ENCODE measurements at regions not wholly inside any gene's neighbourhood (a gene's known extent, or its start where the extent isn't known, plus 50 kb on each side); places are given as distances from the start of the nearest gene placed in this dataset.

DNA sequence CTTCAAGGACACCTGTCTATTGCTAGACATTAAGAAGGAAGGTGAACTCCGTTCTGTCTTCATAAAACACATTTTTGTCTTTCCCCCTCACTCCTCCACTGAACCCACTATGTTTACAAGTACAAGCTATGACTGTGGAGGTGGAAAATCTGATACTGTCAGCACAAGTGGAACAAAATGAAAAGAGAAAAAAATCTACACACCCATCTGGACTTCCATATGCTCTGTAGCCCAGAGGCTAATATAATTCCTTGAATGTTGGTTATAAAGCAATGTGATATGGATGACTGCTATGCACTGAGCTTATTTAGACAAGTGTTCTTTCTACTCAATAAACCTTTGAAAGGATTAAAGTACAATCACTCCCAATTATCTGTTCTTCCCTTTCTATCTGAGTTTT, 713.5 kb downstream of the DIAPH3 start:
- no peak overlapping the region for H3K4me3 Mint-ChIP-seq
- TF ChIP-seq, protein P1, sequence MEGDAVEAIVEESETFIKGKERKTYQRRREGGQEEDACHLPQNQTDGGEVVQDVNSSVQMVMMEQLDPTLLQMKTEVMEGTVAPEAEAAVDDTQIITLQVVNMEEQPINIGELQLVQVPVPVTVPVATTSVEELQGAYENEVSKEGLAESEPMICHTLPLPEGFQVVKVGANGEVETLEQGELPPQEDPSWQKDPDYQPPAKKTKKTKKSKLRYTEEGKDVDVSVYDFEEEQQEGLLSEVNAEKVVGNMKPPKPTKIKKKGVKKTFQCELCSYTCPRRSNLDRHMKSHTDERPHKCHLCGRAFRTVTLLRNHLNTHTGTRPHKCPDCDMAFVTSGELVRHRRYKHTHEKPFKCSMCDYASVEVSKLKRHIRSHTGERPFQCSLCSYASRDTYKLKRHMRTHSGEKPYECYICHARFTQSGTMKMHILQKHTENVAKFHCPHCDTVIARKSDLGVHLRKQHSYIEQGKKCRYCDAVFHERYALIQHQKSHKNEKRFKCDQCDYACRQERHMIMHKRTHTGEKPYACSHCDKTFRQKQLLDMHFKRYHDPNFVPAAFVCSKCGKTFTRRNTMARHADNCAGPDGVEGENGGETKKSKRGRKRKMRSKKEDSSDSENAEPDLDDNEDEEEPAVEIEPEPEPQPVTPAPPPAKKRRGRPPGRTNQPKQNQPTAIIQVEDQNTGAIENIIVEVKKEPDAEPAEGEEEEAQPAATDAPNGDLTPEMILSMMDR (IDR thresholded peaks at IDR 0.05): no peak
- H3K27me3 Mint-ChIP-seq: peaks cover 7% of the 10 kb centered on the region
- DNase-seq (no peak), ATAC-seq (ENCODE audit: poor library complexity) (no peak)
- Histone ChIP-seq H3K36me3 (ENCODE audit: insufficient read depth, low read length) (no peaks in the 10 kb centered on the region), H3K9me3 (ENCODE audit: control insufficient read depth in 1 of 2, insufficient read depth in 1 of 2, low read length in 2 of 2) (no peaks in the 10 kb centered on the region), H3K27me3 (ENCODE audit: control insufficient read depth in 1 of 2, insufficient read depth in 2 of 2, low read length in 2 of 2) (no peaks in the 10 kb centered on the region), H3K4me1 (ENCODE audit: insufficient read depth, low read length) (no peaks in the 10 kb centered on the region), H3K27ac (ENCODE audit: low read depth in 1 of 2, low read length in 2 of 2) (no peak overlapping the region), H3K4me3 (ENCODE audit: low read length) (no peak overlapping the region)
- H3K9me3 Mint-ChIP-seq: no peaks in the 10 kb centered on the region
- CTCF ChIA-PET: no interaction called here
- intact Hi-C loops (cut with DNase I, micrococcal nuclease): no loop called here
- POLR2A ChIA-PET: no interaction called here
- H3K36me3 Mint-ChIP-seq (ENCODE audit: low read depth): no peaks in the 10 kb centered on the region
- no peak overlapping the region for H3K27ac Mint-ChIP-seq
- peaks cover 4% of the 10 kb centered on the region for H3K4me1 Mint-ChIP-seq (ENCODE audit: low read depth)

DNA sequence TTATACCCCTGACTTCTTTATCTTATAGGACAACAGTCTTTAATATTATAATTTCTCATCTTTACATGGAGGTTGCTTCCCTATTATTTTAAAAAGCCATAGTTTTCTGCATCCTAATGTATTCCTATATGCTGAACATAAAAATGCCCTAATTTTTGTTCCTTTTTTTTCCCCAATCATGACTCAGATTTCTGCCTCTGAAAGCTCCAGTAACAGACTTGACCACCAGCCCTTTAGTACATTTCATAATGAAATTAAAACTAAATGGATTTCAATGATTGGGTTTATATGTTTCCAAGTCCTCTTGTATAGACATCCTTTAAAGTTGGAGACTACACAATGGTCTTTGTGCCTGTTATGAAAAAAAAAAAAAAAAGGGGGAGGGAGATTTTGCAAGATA, 712.5 kb downstream of the DIAPH3 start:
- Histone ChIP-seq H3K27ac (ENCODE audit: low read depth in 1 of 2, low read length in 2 of 2) (no peak overlapping the region), H3K36me3 (ENCODE audit: insufficient read depth, low read length) (no peaks in the 10 kb centered on the region), H3K9me3 (ENCODE audit: control insufficient read depth in 1 of 2, insufficient read depth in 1 of 2, low read length in 2 of 2) (no peaks in the 10 kb centered on the region), H3K4me1 (ENCODE audit: insufficient read depth, low read length) (no peaks in the 10 kb centered on the region), H3K4me3 (ENCODE audit: low read length) (no peak overlapping the region), H3K27me3 (ENCODE audit: control insufficient read depth in 1 of 2, insufficient read depth in 2 of 2, low read length in 2 of 2) (no peaks in the 10 kb centered on the region)
- H3K9me3 Mint-ChIP-seq: no peaks in the 10 kb centered on the region
- no peak for DNase-seq
- intact Hi-C loops (cut with DNase I, micrococcal nuclease): no loop called here
- POLR2A ChIA-PET: no interaction called here
- no peak for ATAC-seq (ENCODE audit: poor library complexity)
- no peak overlapping the region for H3K4me3 Mint-ChIP-seq
- TF ChIP-seq, protein P1 (IDR thresholded peaks at IDR 0.05): no peak
- H3K36me3 Mint-ChIP-seq (ENCODE audit: low read depth): no peaks in the 10 kb centered on the region
- no peak overlapping the region for H3K27ac Mint-ChIP-seq
- H3K4me1 Mint-ChIP-seq (ENCODE audit: low read depth): peaks cover 4% of the 10 kb centered on the region
- peaks cover 7% of the 10 kb centered on the region for H3K27me3 Mint-ChIP-seq
- CTCF ChIA-PET: no interaction called here

DNA sequence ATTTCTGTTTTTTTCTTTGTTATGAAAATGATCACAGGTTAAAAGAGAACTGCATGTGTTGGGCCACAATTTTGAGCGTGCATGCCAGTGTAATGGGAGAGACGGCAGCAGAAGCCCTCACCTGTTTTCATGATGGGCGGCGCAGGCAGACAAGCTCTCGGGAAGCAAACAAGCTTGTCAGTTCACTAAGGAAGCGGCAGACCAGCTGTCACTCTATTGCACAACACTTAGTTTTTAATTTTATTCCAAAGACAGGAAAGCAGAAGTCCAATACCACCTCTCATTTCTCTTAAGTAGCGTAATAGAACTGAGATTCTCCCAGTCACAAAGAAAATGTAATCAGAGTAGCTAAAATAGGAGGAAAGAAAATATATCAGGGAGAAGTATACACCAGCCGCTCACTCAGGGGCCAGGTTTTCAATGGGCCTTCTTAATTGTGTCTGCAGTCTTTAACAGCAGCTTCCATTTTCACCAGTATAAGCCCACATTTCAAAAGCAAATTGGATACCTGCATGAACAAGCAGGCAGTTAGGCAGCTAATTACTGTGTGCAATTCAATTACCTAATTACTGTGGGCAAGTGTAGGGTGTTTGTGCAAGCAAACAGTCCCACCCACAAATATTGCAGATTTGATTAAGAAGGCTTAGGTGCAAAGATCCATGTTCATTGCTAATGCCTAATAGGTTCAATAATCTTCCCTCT, 711.4 kb downstream of the DIAPH3 start:
- intact Hi-C loops (cut with DNase I, micrococcal nuclease): no loop called here

More for the DNA sequence above, 711.4 kb downstream of the DIAPH3 start:
- H3K27me3 Mint-ChIP-seq: peaks cover 7% of the 10 kb centered on the region
- Histone ChIP-seq H3K27ac (ENCODE audit: low read depth in 1 of 2, low read length in 2 of 2) (no peak overlapping the region), H3K4me3 (ENCODE audit: low read length) (no peak overlapping the region), H3K36me3 (ENCODE audit: insufficient read depth, low read length) (no peaks in the 10 kb centered on the region), H3K9me3 (ENCODE audit: control insufficient read depth in 1 of 2, insufficient read depth in 1 of 2, low read length in 2 of 2) (no peaks in the 10 kb centered on the region), H3K27me3 (ENCODE audit: control insufficient read depth in 1 of 2, insufficient read depth in 2 of 2, low read length in 2 of 2) (no peaks in the 10 kb centered on the region), H3K4me1 (ENCODE audit: insufficient read depth, low read length) (no peaks in the 10 kb centered on the region)
- ATAC-seq (ENCODE audit: poor library complexity) (no peak), DNase-seq (peak in 1 of 14 experiments; percentile 3)
- TF ChIP-seq, protein P1 (IDR thresholded peaks at IDR 0.05): no peak
- CTCF ChIA-PET: no interaction called here
- H3K36me3 Mint-ChIP-seq (ENCODE audit: low read depth): no peaks in the 10 kb centered on the region
- POLR2A ChIA-PET: no interaction called here
- no peak overlapping the region for H3K27ac Mint-ChIP-seq
- no peaks in the 10 kb centered on the region for H3K9me3 Mint-ChIP-seq
- no peak overlapping the region for H3K4me3 Mint-ChIP-seq
- H3K4me1 Mint-ChIP-seq (ENCODE audit: low read depth): peaks cover 4% of the 10 kb centered on the region

Data from CD4-positive, alpha-beta T cell (primary cell).